ENCODE measurements at regions not wholly inside any gene's neighbourhood (a gene's known extent, or its start where the extent isn't known, plus 50 kb on each side); places are given as distances from the start of the nearest gene placed in this dataset.

- Histone ChIP-seq H3K9me2 (ENCODE audit: insufficient read depth) (no peaks in the 10 kb centered on the region), H3K79me2 (ENCODE audit: insufficient read depth) (no peaks in the 10 kb centered on the region), H3K9ac (no peak overlapping the region), H3K27ac (no peak overlapping the region), H3K4me3 (no peak overlapping the region), H2AFZ (no peak overlapping the region), H3K36me3 (ENCODE audit: low read depth) (no peaks in the 10 kb centered on the region), H3K27me3 (replicated peaks; ENCODE audit: insufficient read depth) (peaks cover 6% of the 10 kb centered on the region; the same call in 1 of the 2 replicates), H4K20me1 (ENCODE audit: insufficient read depth) (no peaks in the 10 kb centered on the region), H3K4me1 (ENCODE audit: insufficient read depth) (no peaks in the 10 kb centered on the region), H3F3A (ENCODE audit: insufficient read depth) (no peaks in the 10 kb centered on the region), H3K9me3 (ENCODE audit: low read depth) (no peaks in the 10 kb centered on the region), H3K4me2 (ENCODE audit: unreplicated experiment) (no peak overlapping the region)
- 39 to 42% methylated on average over 5 of the region's 5 CpGs for WGBS, 2 experiments (ENCODE audit: low coverage in 1 of 2, low lambda C conversion rate in 2 of 2, missing lambda C conversion rate in 2 of 2)
- peak; percentile 40 for DNase-seq
- TF ChIP-seq EZH2phosphoT487 (IDR thresholded peaks at IDR 0.05; ENCODE audit: insufficient read depth, low read depth): no peak
- no peak for TF ChIP-seq EZH2 (IDR thresholded peaks at IDR 0.05; ENCODE audit: insufficient read depth, poor library complexity, severe bottlenecking)
- in situ Hi-C loops (cut with MboI): no loop called here
These were observed 497.2 kb downstream of the BUD13 start for GRCh38 chr11:116275635-116276034.

GRCh38 chr11:116274521-116274920 is 498.3 kb downstream of the BUD13 start:
- Histone ChIP-seq H2AFZ (no peak overlapping the region), H3F3A (ENCODE audit: insufficient read depth) (no peaks in the 10 kb centered on the region), H4K20me1 (ENCODE audit: insufficient read depth) (no peaks in the 10 kb centered on the region), H3K36me3 (ENCODE audit: low read depth) (no peaks in the 10 kb centered on the region), H3K27ac (no peak overlapping the region), H3K9me2 (ENCODE audit: insufficient read depth) (no peaks in the 10 kb centered on the region), H3K9ac (no peak overlapping the region), H3K4me3 (no peak overlapping the region), H3K9me3 (ENCODE audit: low read depth) (no peaks in the 10 kb centered on the region), H3K79me2 (ENCODE audit: insufficient read depth) (no peaks in the 10 kb centered on the region), H3K4me2 (ENCODE audit: unreplicated experiment) (no peak overlapping the region), H3K27me3 (replicated peaks; ENCODE audit: insufficient read depth) (peaks cover 6% of the 10 kb centered on the region; the same call in 1 of the 2 replicates), H3K4me1 (ENCODE audit: insufficient read depth) (no peaks in the 10 kb centered on the region)
- in situ Hi-C loops (cut with MboI): no loop called here
- whole genome bisulfite sequencing, 2 experiments (ENCODE audit: low coverage in 1 of 2, low lambda C conversion rate in 2 of 2, missing lambda C conversion rate in 2 of 2): 61 to 68% methylated on average over 4 of the region's 4 CpGs
- no peak for DNase-seq
- TF ChIP-seq EZH2phosphoT487 (IDR thresholded peaks at IDR 0.05; ENCODE audit: insufficient read depth, low read depth) (no peak), EZH2 (IDR thresholded peaks at IDR 0.05; ENCODE audit: insufficient read depth, poor library complexity, severe bottlenecking) (no peak)

- Histone ChIP-seq H3K4me1 (ENCODE audit: insufficient read depth) (no peaks in the 10 kb centered on the region), H4K20me1 (ENCODE audit: insufficient read depth) (no peaks in the 10 kb centered on the region), H3K79me2 (ENCODE audit: insufficient read depth) (no peaks in the 10 kb centered on the region), H3K36me3 (ENCODE audit: low read depth) (no peaks in the 10 kb centered on the region), H3F3A (ENCODE audit: insufficient read depth) (no peaks in the 10 kb centered on the region), H3K9ac (no peak overlapping the region), H3K27ac (no peak overlapping the region), H3K4me2 (ENCODE audit: unreplicated experiment) (no peak overlapping the region), H2AFZ (no peak overlapping the region), H3K9me3 (ENCODE audit: low read depth) (no peaks in the 10 kb centered on the region), H3K27me3 (replicated peaks; ENCODE audit: insufficient read depth) (peaks cover 6% of the 10 kb centered on the region; the same call in 1 of the 2 replicates), H3K4me3 (no peak overlapping the region), H3K9me2 (ENCODE audit: insufficient read depth) (no peaks in the 10 kb centered on the region)
- WGBS, 2 experiments (ENCODE audit: low coverage in 1 of 2, low lambda C conversion rate in 2 of 2, missing lambda C conversion rate in 2 of 2): 18 to 27% methylated on average over 8 of the region's 8 CpGs
- in situ Hi-C loops (cut with MboI): no loop called here
- DNase-seq: no peak
- no peak for TF ChIP-seq EZH2phosphoT487 (IDR thresholded peaks at IDR 0.05; ENCODE audit: insufficient read depth, low read depth)
- TF ChIP-seq EZH2 (IDR thresholded peaks at IDR 0.05; ENCODE audit: insufficient read depth, poor library complexity, severe bottlenecking): no peak
These were observed 500.5 kb downstream of the BUD13 start for GRCh38 chr11:116272181-116272789.

GRCh38 chr11:116271479-116271878 is 501.3 kb downstream of the BUD13 start:
- WGBS, 2 experiments (ENCODE audit: low coverage in 1 of 2, low lambda C conversion rate in 2 of 2, missing lambda C conversion rate in 2 of 2): 59 to 69% methylated on average over 6 of the region's 6 CpGs
- H3K4me1 ChIP-seq (ENCODE audit: insufficient read depth): no peaks in the 10 kb centered on the region
- H3K27ac ChIP-seq: no peak overlapping the region
- H2AFZ ChIP-seq: no peak overlapping the region
- in situ Hi-C loops (cut with MboI): no loop called here
- no peaks in the 10 kb centered on the region for H3F3A ChIP-seq (ENCODE audit: insufficient read depth)
- TF ChIP-seq EZH2 (IDR thresholded peaks at IDR 0.05; ENCODE audit: insufficient read depth, poor library complexity, severe bottlenecking) (no peak), EZH2phosphoT487 (IDR thresholded peaks at IDR 0.05; ENCODE audit: insufficient read depth, low read depth) (no peak)
- peaks cover 6% of the 10 kb centered on the region; the same call in 1 of the 2 replicates for H3K27me3 ChIP-seq (replicated peaks; ENCODE audit: insufficient read depth)
- no peaks in the 10 kb centered on the region for H3K36me3 ChIP-seq (ENCODE audit: low read depth)
- H3K4me2 ChIP-seq (ENCODE audit: unreplicated experiment): no peak overlapping the region
- no peak overlapping the region for H3K4me3 ChIP-seq
- no peaks in the 10 kb centered on the region for H4K20me1 ChIP-seq (ENCODE audit: insufficient read depth)
- H3K9ac ChIP-seq: no peak overlapping the region
- DNase-seq: no peak
- H3K79me2 ChIP-seq (ENCODE audit: insufficient read depth): no peaks in the 10 kb centered on the region
- no peaks in the 10 kb centered on the region for H3K9me3 ChIP-seq (ENCODE audit: low read depth)
- no peaks in the 10 kb centered on the region for H3K9me2 ChIP-seq (ENCODE audit: insufficient read depth)

All from GM23248 (cell line).